WI38 (cell line): ENCODE measurements at regions not wholly inside any gene's neighbourhood (a gene's known extent, or its start where the extent isn't known, plus 50 kb on each side); places are given as distances from the start of the nearest gene placed in this dataset.
"Not testable (repeated sequence)": the region's sequence is repeated elsewhere in the genome, so short reads cannot be mapped to it uniquely, and the experiment has no call there.

Source experiments
- H3K4me3 ChIP-seq: 2 replicates; pipeline ENCODE4 v1.5.1; 2011; ENCODE audit warnings: low read depth, mild to moderate bottlenecking, control low read depth, low read length
- TF ChIP-seq, protein P1 (sequence below): IDR thresholded peaks from 2 replicates; pipeline ENCODE4 v1.5.1; 2012; ENCODE audit warnings: low read depth, mild to moderate bottlenecking, control low read depth, low read length

DNA sequence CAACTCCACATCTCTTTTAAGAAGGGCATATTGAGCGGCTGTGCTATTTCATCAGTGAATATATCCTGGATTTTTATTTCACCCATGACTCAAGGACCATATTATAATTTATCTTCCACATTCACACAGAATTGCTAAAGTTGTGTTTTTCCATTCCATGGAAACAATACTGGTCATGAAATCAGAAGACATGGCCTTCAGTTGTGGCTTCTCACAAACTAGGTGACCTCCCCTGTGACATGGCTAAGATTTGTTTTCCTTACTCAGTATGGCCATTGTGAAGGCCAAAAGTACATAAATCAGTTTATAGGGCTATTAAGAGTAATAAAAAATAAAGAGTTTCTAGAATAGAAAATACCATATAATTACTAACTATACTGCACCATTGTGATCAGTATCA is 415.6 kb downstream of the OXSM start:
- TF ChIP-seq, protein P1, sequence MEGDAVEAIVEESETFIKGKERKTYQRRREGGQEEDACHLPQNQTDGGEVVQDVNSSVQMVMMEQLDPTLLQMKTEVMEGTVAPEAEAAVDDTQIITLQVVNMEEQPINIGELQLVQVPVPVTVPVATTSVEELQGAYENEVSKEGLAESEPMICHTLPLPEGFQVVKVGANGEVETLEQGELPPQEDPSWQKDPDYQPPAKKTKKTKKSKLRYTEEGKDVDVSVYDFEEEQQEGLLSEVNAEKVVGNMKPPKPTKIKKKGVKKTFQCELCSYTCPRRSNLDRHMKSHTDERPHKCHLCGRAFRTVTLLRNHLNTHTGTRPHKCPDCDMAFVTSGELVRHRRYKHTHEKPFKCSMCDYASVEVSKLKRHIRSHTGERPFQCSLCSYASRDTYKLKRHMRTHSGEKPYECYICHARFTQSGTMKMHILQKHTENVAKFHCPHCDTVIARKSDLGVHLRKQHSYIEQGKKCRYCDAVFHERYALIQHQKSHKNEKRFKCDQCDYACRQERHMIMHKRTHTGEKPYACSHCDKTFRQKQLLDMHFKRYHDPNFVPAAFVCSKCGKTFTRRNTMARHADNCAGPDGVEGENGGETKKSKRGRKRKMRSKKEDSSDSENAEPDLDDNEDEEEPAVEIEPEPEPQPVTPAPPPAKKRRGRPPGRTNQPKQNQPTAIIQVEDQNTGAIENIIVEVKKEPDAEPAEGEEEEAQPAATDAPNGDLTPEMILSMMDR, result no peak
- H3K4me3 ChIP-seq, result no peak overlapping the region

DNA sequence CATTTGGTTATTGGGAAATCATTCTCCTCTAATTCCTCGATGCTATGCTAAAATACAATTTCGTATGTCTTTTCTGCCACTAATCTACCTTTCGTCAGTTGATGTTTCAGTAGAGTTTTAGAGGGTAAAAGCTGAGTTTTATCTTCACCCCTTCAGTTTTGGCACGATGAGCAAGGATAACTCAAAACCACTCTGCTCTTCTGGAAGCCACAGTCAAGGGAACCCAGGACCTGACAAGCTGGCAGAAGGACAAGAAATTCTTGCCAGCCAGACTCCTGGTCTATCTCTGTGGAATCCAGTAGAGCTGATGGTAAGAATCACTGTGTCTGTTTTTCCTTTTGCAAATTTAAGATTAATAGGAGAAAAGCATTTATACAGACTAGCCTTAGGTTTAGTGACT is 414.4 kb upstream of the LRRC3B start:
- no peak overlapping the region for H3K4me3 ChIP-seq
- TF ChIP-seq, protein P1, result no peak

DNA sequence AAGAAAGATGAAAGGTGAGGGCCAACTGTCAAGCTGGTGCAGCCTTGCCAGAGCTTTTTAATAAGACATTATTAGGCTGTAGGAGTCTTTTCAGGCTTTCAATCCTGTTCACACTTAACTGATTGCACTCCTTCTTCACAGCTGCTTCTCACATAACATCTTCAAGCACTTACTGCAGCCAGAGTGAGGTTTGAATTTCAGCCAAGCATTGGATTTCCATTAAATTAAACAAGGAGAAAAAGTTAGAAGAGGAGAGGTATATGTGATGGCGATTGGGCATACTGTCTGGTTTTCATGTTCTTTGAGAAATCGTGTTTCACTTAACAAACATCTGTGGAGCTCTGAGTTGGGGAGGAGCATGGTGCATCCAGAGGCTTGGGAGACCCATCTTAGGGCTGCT is 392.8 kb upstream of the LRRC3B start:
- TF ChIP-seq, protein P1, result no peak
- no peak overlapping the region for H3K4me3 ChIP-seq

DNA sequence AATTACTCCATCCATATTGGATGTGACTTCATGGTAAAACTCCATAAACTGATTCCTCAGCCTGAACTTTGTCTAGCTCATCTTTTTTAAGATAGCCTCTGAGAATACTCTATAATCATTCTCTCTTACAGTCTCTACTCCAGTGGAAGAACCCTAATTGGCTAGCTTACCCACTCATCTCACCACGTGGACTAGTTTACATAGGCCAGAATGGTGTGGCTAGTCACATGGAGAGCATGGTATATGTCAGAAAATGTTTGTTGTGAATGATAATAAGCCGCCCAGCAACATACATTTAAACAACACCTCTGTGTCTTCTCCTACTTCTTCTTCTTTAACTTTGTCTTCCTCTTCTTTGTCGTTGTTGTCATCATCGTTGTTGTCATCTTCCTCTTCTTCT is 389.2 kb upstream of the LRRC3B start:
- no peak overlapping the region for H3K4me3 ChIP-seq
- TF ChIP-seq, protein P1, result no peak

DNA sequence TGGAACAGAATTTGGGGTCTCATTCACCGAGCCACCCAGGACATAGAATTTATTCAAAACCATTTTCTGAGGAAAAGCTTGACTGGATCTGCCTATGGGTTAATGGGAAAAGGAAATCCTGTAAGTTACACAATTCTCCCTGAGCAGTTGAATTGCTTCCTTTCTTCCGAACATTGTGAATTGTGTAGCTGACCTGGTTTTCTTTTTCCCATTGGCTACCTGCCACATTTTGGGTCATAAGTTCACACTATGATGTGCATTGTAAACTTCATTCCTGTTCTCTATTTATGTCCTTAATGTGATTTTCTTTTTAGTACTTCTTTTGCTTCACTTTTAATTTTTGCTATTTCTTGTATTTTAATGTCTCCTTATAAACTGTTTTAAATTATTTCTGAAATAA is 386.0 kb upstream of the LRRC3B start:
- H3K4me3 ChIP-seq, result no peak overlapping the region
- TF ChIP-seq, protein P1, result no peak

DNA sequence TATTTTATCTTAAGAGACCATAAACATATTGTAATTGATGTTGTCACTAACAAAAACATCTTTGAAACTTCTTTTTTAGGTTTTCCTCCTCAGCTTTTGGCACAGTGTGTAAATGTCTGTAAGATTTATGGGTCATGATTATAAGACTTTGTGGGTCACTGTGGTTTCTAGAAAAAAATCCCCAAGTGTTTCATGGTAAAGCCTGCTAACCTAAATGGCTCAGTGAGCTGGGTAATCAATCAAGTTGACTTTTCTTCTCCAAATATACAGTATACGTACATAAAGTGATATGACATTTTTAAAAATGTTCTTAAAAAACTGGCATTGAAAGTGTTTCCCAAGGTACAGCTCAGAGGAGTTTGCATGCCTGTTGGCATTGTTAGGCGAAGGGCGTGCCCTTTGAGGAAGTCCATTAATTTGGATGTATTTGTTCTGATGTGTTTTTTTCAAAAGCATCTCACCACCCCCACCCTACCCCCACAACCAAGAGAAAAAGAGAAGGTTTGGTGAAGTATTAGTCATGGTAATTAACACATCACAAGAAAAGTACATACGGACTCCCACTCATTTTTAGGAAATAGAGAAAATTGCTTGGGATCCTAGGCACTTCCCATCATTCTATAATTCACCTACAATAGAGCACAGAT is 385.4 kb upstream of the LRRC3B start:
- no peak overlapping the region for H3K4me3 ChIP-seq
- TF ChIP-seq, protein P1, result no peak

DNA sequence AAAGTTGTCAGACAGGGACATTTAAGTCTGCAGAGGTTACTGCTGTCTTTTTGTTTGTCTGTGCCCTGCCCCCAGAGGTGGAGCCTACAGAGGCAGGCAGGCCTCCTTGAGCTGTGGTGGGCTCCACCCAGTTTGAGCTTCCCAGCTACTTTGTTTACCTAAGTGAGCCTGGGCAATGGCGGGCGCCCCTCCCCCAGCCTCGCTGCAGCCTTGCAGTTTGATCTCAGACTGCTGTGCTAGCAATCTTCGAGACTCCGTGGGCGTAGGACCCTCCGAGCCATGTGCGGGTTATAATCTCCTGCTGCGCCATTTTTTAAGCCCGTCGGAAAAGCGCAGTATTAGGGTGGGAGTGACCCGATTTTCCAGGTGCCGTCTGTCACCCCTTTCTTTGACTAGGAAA is 378.0 kb upstream of the LRRC3B start:
- not testable (repeated sequence) for H3K4me3 ChIP-seq

DNA sequence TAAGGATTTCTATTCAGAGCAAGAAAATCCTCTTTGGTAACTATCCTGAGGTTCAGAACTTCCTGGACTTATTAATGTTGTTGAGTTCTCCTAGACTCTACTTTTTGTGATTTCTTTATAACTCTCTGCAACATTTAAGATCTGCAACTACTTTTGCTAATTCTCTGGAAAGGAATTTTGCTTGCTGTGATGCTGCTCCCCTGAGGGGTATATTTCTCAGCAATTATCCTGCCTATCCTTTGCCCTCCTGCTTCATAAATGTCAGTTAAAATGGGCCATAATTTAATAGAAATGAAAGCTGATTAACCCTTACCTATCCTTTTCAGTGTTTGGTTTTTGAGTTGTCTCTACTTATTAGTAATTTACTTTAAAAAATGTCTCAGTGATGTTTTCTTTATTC is 377.3 kb upstream of the LRRC3B start:
- TF ChIP-seq, protein P1, result no peak

More for the DNA sequence above, 377.3 kb upstream of the LRRC3B start:
- H3K4me3 ChIP-seq, result no peak overlapping the region
